Epithelial cell of prostate (primary cell): ENCODE measurements at regions not wholly inside any gene's neighbourhood (a gene's known extent, or its start where the extent isn't known, plus 50 kb on each side); places are given as distances from the start of the nearest gene placed in this dataset.
"Not testable (repeated sequence)": the region's sequence is repeated elsewhere in the genome, so short reads cannot be mapped to it uniquely, and the experiment has no call there.

ENCODE experiments used
- DNase-seq: peaks from one replicate; pipeline ENCODE4 v3.0.0-alpha.2; 2011; ENCODE audit warnings: low read depth, low spot score
- H3K27ac ChIP-seq: fragments of 450-650 bp; 2 replicates; pipeline ENCODE4 v1.5.1; 2017; ENCODE audit warnings: mild to moderate bottlenecking

DNA sequence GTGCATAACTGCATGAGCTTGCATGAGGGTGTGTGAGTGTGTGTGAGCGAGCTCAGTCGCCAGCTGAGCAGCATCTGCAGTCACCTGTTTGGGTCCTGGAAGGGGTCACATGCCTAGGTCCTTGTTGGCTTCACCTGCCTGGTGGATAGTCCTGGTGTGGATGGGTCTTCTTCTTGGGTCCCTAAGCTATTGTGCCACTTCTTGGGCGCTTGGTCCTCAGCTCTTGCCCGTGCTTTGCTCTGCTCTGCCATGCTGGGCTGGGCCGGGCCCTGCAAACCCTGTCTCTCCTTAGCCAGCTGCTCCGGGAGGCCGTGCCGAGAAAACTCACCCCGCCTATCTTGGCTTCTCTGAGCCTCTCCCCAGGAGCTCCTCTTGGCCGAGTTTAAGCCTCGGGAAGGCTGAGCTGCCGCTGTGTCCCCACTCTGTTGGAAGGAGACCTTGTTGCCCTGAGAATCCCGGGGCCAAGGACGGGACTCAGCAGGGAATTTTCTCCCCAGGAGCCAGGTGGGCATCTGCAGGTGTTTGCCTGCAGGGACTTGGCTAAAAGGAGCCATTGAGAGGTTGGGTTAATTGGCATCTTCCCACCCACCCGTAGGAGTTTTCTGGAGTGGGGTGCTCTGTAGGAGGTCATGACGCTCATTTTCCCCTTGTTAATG is 300.8 kb downstream of the NDUFA10 start:
- no peak overlapping the region for H3K27ac ChIP-seq
- DNase-seq: no peak

DNA sequence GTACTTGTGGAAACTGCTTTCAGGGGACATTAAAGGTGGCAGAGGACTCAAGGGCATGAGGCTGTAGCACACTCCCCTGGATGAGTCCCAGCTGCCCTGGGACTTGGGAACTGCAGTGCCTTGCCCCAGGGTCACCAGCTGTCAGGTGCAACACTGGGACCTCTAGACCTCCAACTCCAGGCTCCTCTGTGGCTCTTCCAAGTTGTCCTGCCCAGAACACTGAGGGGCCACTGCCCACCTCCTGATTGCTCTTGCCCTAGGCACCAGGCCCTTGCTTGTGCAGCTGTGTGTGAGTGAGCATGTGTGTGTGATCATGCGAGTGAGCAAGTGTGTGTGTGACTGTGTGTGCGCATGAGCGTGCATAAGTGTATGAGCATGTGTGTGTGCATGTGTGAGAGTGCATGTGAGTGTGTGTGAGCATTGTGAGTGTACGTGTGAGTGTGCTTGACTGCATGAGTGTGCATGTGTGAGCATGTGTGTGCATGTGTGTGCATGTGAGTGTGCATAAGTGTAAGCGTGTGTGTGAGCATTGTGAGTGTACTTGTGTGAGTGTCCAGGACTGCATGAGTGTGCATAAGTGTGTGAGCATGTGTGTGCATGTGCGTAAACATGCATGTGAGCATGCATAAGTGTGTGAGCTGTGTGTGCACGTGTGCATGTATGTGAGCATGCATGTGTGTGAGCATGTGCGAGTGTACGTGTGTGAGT is 301.5 kb downstream of the NDUFA10 start:
- DNase-seq: no peak
- no peak overlapping the region for H3K27ac ChIP-seq

DNA sequence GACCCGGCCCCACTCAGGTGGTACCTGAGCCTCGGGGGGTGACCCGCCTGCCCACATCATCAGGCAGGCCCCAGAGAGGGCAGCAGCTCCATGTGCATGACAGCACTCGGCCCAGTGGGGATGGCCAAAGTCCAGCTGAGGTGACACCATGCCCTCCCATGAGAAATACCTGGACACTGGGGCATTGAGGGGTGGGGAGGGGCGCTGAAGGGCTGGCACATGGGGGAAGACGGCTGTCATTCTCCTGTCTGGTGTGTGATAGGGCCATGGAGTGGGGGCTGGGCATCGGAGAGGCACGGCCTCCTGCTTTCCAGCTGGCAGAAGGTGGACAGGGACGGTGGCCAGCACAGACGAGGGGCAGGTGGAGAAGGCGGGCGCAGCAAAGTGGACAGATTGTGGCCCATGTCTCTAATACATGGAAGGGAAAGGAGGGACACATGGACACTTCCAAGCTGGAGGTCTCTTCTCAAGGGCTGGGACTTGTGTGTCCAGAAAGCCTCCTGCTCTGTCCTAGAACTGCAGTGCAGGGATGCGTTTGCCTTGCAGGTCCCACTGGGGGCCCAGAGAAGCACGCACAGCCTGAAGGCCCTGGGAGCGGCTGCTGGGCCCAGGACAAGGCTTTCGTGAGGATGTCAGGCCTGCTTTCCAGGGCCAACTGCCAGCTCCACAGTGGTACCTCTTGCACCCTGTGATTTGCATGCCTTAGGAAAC is 302.2 kb downstream of the NDUFA10 start:
- no peak for DNase-seq
- no peak overlapping the region for H3K27ac ChIP-seq

DNA sequence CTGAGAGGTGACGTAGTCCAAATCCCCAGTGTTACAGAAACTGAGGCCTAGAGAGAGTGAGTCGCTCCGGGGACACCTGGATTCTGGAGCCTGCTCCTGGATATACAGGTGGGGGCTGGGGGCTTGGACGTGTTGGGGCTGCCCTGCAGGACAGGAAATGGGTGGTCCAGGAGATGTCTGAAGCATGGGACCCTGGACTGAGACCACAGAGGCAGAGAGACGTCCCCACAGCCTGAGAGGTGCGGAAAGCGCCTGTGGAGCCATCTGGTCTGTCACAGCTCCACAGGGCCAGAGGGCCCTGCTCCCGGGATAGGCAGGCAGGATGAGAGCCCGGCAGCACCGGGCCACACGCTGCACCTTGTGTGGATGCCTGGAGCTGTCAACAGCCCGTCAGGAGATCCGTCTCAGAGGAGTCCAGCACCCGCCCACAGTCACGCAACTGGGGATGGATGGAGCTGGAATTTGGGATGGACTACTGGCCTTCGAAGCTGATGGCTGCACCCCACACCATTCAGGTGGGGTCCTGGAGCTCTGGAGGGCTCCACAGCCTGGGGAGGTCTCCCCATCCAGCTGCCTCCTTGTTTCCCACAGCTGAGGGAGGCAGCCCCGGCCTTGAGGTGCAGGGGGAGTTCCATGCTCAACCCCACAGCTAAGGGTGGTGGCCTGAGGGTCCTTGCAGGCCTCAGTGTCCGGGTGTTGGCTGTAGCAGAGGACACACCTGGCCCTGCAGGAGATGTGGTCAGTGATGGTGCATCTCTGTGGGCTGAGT is 303.0 kb downstream of the NDUFA10 start:
- no peak for DNase-seq
- no peak overlapping the region for H3K27ac ChIP-seq

DNA sequence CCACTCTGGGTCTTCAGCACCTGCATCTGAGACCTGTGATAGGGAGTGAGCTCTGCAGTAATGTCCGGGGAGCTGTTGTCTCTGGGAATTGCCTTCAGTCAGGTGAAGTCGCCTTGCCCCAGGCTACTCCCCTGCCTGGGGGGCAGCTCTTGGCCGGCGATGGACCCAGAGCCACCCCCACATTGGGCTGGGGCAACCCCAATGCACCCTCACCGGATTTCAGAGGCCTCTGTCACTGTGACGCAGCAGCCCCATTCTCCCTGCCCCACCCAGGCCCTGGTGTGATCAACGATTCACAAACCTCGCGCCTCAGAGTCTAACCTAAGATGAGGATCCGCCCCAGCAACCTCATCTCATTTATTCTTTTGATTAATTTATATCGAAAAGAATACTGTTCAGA is 303.6 kb downstream of the NDUFA10 start:
- H3K27ac ChIP-seq: no peak overlapping the region
- no peak for DNase-seq

DNA sequence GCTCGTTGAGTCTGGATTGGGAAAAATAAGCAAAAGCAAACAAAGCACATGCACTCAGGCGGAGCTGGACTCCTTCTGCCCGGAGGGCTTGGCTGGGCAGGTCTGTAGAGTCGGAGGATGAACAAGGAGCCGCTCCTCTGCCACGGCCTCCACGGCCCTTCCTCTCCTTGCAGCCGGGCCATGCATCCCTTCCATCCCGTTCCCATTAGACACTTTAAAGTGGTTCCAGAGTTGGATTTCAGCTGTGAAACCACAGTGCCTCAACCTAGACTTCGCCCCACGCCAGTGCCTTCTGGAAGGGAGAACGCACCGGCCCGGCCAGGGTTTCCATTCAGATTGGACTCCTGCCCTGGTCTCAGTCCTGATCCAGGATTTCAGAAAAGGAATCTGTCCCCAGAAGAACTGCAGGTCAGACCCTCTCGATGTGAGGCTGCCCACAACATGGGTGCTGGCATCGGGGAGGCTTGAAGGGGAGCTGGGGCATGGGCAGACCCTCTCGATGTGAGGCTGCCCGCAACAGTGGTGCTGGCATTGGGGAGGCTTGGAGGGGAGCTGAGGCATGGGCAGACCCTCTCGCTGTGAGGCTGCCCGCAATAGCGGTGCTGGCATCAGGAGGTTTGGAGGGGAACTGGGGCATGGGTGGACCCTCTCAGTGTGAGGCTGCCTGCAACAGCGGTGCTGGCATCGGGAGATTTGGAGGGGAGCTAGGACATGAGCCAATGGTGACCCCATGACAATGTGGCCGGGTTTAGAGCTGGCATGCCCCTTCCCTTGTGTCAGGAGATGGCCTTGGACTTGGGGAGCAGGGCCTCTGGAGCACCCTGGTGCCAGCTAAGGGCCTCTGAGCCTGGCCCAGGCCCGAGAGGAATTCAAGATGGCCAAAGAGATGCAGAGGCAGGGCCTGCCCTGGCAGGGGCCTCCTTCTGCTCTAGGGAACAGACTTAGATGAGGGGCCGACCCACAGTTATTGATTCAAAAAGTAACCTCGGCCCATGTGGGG is 304.5 kb downstream of the NDUFA10 start:
- H3K27ac ChIP-seq: no peak overlapping the region
- DNase-seq: no peak

DNA sequence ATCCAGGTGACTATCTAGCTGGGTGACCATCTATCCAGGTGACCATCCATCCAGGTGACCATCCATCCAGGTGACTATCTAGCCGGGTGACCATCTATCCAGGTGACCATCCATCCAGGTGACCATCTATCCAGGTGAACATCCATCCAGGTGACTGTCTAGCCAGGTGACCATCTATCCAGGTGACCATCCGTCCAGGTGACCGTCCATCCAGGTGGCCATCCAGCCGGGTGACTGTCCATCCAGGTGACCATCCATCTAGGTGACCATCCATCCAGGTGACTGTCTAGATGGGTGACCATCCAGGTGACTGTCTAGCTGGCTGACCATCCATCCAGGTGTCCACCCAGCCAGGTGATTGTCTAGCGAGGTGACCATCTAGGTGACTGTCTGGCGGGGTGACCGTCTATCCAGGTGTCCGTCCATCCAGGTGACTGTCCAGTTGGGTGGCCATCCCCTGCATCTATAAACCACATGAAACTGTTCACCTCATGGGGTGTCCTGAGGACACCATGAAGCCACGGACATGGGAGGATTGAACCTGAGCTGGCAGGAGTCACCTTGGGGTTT is 305.3 kb downstream of the NDUFA10 start:
- no peak for DNase-seq
- H3K27ac ChIP-seq: no peak overlapping the region

DNA sequence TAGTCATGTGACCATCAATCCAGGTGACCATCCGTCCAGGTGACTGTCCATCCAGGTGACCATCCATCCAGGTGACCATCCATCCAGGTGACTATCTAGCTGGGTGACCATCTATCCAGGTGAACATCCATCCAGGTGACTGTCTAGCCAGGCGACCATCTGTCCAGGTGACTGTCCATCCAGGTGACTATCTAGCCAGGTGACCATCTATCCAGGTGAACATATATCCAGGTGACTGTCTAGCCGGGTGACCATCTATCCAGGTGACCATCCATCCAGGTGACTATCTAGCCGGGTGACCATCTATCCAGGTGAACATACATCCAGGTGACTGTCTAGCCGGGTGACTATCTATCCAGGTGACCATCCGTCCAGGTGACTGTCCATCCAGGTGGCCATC is 306.2 kb downstream of the NDUFA10 start:
- DNase-seq, H3K27ac ChIP-seq: not testable (repeated sequence)

DNA sequence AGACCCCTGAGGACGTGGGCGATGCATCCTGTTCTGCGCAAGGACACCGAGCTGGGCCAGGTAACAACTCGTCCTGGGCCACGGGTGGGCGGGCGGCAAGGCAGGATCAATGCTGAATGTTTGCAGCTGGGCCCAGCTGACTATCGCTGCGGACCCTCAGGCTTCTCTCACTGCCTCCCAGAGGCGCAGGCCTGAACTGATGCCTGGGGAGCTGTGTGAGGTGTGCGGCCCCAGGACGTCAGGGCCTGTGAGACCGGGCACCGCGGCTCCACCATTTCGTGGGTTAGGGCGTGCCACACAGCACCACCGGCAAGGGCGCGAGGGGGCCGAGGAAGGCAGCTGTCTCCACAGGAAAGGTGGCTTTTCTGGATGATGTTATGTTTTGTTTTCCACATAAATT is 307.4 kb downstream of the NDUFA10 start:
- no peak for DNase-seq
- no peak overlapping the region for H3K27ac ChIP-seq

DNA sequence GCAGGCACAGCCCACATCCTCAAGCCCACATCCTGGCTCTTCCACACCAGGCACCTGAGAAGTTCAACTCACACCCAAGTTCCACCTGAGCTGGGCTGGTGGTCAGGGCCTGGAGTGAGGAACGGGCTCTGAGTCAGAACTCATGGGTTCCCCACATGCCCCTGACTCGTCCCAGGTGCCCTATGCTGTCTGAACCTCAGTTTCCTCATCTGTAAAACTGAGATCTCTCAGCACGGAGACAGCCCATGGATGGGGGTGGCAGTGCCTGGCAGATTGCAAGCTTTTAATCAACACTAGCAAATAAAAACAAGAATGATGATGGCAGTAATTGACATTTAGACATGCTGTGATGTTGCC is 307.8 kb downstream of the NDUFA10 start:
- no peak for DNase-seq
- H3K27ac ChIP-seq: no peak overlapping the region

DNA sequence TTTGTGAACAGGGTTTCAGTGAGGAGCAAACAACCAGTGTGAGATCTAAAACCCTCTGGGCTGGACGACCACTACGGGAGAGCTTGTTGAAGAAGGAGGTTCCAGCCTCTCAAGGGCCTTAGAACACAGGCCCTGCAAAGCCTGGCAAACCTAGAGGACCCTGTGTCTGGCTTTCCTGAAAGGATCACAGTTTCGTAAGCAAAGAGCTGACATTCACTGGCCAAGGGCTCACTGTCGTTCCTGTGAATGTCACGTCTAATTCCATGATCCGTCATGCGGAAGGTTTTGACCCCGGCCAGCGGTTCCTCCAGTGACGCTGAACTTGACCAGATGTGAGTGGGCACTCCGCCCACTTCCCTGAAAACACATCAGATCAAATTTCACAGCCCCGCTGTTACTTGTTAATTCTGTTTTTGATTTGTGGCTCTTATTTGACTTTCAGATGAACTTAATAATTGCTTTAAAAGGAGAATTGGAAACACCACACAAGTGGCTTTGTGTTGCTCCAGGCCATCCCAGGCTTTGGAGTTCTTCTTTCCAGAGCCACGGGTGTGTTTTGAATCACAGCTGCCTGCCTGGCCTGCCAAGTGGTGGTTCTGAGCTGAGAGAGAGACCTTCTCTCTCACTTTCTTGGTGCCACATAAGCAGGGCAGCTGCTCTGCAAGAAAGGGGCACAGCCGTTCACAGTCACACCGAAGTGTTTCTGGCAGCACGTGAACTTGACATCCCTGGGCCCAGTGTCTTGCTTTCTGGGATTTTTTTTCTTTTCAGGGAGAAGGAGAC is 308.4 kb downstream of the NDUFA10 start:
- no peak for DNase-seq
- H3K27ac ChIP-seq: no peak overlapping the region

DNA sequence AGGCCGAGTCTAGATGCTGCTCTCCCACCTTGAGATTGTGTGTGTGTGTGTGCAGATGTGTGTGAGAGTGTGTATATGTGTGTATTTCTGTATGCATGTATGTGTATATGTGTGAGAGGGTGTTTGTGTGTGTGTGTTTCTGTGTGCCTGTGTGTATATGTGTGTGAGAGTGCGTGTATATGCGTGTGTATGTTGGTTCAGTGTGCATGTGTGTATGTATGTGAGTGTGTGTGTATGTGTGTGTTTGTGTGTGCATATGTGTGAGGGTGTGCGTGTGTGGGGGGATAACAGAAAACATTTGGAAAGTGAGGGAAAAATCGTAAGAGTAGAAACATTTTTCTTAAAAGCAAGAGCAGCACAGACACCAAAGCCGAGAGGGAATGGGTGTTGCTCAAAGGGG is 309.1 kb downstream of the NDUFA10 start:
- H3K27ac ChIP-seq: no peak overlapping the region
- no peak for DNase-seq

DNA sequence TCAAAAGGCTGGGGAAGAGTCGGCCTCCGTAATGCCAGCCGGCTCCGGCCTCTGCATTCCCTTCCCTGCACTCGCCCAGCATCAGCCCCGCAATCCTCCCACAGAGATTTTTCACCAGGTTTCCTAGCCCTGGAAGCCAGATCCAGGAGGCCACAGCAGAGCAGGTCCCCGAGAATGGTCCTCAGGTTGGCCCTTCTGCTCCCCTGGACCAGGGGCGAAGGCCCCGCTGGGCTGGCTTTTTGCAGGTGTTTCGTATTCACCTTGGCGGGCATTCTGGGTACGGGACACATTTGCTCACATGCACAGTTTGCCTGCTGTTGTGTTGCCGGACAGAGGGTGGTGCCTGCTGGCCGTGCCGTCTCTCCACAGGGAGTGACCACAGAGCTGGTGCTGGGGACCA is 309.5 kb downstream of the NDUFA10 start:
- no peak for DNase-seq
- H3K27ac ChIP-seq: no peak overlapping the region

DNA sequence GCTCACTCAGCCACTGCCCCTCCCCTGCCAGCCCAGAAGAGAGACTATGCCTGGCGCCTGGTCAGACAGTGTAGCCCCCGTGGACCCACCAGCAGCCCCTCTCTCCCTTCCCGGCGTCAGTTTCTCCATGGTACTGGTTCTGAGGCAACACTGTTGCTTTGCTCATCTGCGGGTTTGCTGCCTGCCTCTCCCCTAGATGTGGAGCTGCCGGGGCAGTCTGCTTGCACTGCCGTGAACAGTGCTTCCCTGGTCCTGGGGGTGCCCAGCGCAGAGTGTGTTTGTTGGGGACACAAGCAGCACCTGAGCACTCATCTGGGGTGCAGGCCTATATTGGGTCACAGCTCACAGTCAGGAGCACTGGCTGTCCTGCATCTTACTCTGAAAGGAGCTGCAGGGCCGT is 309.9 kb downstream of the NDUFA10 start:
- DNase-seq: no peak
- H3K27ac ChIP-seq: no peak overlapping the region

DNA sequence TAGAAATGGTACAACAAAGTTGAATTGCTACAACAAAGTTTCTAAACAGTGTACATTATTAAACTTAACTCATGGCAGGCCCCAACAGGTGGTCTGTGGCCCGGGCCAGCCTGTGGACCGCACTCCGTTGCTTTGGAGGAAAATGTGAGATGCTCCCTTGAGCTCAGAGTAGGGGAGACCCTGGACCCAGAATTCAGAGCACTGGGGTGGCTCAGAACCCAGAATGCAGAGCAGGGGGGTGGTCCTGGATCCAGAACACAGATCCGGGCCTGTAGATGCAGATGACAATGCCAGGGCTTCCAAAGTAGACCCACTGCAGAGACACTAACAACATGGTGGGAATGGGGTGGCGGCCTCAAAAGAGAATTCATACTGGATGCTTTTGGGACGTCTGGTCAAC is 311.0 kb downstream of the NDUFA10 start:
- H3K27ac ChIP-seq: no peak overlapping the region
- no peak for DNase-seq

DNA sequence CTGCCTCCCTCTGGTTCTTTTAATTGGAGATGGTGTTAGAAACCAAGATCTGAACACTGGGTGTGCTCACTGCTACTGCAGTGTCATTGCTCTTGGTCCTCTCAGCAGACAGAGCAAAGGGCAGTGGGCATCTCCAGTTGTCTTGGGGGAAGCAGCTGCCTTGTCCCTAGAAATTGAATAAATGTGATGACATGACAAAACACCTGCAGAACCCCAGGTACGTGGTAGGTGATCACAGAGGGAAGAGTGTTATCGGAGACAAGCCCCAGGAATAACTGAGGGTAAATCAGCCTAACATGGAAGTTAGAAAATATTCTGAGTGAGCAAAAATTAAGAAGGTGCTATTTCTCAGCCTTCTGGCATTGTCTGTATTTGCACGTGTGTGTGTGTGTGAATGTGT is 311.9 kb upstream of the HDAC4 start:
- no peak overlapping the region for H3K27ac ChIP-seq
- DNase-seq: no peak

DNA sequence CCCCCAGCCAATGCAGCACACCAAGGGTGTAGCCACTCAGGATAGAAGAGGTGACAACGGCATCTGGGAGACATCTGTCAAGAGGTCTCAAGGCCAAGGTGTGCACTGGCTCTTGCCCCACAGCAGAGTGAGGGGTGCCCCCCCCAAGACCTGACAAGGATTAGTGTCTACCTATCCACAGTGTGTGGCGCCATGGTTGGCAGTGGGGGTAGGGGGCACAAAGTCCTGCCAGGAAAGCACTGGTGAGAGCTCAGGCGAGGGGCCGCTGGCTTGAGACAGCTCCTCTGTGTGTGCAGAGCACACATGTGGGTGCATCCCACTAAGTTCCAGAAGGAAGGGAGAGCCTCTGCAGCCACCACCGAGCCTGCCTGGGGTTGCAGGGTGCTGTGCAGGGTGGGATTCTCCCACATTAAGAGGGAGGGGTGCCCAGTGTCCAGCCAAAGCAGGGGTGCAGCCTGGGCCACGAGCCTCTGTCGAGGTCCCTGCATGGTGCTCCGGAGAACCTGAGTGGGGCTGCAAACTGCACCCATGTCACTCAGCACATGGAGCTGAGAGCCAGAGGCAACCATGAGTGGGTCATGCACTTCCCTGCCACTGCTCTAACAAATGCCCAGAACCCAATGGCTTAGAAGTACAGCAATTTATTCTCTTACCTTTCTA is 311.2 kb upstream of the HDAC4 start:
- no peak overlapping the region for H3K27ac ChIP-seq
- DNase-seq: no peak
